Activated CD4-positive, alpha-beta T cell treated with anti-CD3 and anti-CD28 coated beads, Interleukin-2, amount 50 U/mL, for 16 hours (primary cell): ENCODE measurements at regions not wholly inside any gene's neighbourhood (a gene's known extent, or its start where the extent isn't known, plus 50 kb on each side); places are given as distances from the start of the nearest gene placed in this dataset.
"Not testable (repeated sequence)": the region's sequence is repeated elsewhere in the genome, so short reads cannot be mapped to it uniquely, and the experiment has no call there.

Experiments
- DNase-seq: peaks from one replicate; pipeline ENCODE4 v3.0.0-alpha.2; 2020

DNA sequence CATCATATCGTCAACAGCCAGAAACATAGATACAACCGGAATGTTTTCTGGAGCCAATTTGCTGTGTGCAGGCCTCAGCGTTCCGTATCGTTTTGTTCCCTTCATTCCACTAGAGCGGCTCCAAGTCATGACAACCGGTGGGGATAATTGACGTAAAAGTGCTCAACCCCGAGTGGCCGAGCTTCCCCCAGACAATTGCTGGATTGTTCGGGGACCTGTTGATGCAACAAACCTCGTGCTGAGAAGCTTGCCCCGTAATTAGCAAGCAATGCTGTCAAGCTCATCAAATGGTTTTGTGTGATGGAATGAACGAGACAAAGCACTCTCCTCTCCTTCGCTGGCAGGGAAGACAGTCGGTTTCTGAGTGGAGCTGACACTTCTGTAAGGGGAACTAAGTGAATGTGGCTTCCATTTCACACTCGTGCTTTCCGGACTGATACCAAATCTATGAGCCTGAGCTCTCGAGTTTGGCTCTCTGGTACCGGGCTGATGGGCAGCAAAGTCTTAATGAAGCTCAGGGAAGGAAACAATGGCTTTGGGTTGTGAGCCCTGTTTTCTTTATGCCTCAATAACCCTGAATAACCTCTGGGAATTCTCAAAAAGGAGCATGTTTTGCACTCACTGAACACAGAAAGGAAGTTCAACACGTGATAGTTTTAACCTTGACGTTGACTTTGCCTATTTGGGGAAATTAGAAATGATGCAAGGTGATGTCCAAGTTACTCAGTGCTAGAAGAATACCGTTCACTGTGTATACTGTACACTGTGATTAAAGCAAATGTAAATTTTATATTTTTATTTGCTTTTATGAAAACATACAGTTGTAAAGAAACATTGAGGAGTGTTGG is 220.5 kb downstream of the BAMBI start:
- DNase-seq = no peak

DNA sequence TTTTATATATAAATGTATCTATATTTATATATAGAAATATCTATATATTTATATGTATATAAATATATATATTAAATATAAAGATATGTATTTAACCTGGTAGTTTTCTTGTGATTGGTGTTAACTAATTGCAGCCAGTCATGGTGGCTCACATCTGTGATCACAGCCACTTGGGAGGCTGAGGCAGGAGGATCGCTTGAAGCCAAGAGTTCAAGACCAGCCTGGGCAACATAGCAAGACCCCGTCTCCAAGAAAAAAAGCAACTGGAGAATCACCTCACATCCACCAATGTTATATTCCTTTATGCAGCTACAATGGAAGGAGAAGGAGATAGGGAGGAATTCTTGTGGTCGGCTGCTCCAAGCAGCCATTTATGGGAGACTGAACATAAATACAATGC is 224.9 kb downstream of the BAMBI start:
- no peak for DNase-seq

DNA sequence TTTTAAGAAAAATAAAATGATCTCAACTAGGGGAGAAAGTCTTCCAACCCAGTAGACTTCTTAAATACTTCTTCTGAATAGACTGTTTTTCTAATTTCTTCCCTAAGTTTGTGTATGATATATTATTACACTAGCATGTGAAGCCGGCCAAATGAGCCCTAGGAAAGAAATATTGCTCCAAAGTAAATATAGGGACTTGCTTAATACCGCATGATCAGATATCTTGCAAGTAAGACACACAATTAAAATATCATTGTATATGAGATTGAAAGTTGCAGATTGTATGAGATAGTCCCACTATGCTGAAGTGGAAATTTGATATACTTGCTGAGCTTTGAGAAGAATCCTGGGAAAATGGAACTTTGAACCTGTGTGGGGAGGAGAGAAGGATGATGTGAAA is 225.7 kb downstream of the BAMBI start:
- no peak for DNase-seq

DNA sequence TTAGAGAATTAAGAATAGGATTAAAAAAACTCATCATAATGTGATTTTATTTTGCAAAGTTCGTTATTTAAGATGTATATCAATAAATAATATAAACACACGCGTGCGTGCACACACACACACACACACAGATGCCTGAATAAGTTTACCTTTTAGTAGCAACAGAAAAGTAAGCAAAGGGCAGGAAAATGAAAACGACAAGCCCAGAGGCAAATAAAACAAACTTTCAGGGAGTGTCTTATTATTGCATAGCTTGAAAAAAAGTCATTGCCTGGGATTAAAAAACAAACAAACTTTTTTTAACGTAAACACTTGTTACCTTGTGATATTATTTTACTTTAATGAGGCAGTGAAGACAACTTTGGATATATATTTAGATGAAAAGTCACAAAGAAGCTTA is 226.4 kb downstream of the BAMBI start:
- DNase-seq = no peak

DNA sequence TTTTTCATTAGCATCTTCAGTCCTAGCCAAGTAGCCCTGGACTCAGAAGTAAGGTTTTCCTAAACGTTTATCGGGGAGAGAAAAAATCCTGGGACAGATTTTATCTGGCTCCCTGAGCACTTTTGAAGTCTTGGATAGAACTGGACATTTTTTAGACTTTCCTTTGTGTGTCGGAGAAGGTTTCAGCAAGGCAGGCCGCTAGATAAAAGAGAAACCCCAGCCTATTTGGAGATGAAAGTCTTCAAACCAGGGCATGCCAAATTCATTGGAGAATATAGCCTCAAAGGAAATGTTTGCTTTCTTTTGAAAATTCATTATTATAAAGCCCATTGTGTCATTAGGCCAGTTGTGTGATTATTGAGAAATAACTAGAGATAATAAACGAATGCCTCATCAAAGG is 228.1 kb downstream of the BAMBI start:
- no peak for DNase-seq

DNA sequence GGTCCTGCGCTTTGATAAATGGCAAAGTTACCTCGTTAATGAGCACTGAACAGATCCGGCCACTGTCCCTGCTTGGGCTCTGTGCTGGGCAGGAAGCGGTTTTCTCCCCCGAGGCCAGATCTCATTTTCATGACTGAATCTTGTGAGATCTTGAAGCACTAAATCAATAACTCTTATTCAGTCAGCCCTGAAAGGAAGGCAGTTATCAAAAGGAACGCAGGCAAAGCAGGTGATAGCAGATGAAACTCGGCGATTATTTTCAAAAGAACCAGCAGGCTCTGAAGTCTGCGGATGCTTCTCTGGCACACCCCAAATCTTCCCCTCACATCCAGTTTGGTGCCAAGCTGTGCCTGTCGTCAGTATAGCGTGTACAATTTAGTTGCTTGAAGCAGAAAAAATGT is 228.7 kb downstream of the BAMBI start:
- DNase-seq = no peak

DNA sequence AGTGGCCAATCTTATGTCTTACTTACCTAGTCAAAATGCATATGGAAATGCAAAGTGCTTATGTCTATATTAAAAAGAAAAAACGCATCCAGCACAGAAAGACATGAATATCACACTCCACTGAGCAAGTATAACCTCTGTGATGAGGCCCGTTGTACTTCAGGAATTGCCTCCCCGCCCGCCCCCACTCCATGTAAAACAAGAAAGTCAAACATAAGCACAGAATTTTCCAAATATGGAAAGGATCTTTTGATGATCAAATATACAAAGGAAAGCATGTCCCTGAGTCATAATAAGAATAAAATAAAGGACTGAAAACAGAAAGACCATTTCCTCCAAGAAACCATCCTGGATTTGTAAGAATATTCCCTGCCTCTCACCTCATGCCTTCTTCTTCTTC is 229.1 kb downstream of the BAMBI start:
- DNase-seq = no peak

DNA sequence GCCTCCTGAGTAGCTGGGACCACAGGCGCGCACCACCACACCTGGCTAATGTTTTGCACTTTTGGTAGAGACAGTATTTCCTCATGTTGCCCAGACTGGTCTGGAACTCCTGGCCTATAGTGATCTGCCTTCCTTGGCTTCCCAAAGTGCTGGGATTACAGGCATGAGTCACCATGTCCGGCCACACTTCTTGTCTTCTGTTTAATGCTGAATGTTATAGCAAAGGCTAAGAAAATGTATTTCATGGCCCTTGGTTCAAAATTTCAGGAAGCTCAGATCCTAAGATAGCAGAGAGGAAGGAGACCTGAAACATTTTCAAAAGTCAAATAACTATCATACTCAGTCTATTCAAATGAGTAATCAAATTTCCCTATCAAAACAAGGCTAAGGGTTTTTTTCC is 229.6 kb downstream of the BAMBI start:
- no peak for DNase-seq

DNA sequence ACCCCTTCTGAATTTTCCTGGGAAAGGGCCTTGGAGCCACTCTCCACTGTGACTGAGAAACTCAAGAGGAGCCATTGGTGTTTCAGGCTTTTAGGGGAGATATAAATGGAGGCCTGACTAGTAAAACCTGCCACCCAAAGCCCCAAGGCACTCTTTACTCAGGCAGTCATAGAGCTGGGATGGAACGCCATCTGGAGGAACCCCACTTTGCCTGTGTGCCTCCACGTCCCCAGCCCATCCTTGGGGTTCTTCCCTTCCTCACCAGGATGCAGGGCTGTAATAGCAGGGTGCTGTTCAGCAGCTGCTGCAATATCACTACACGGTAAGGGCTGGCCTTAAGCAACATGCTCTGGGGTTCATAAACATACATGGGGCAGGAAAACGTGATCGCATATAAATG is 232.6 kb downstream of the BAMBI start:
- no peak for DNase-seq

DNA sequence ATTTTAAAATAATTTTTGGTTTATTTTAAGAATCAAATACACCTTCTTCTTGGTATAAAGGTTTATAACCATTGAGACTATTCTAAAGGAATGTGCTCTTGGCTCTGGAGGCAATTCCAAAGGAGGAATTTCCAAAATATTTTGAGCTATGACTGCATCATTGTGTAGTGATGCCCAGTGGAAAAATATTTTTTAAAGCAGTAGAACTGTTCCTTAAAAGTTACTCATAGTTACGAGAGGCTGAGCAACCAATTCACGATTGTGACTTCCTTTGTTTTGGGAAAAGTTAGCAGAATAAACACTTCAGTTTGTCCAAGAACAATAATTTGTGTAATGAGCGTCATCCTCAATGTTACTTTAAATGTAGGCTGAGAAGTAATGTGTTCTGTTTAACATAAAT is 233.6 kb downstream of the BAMBI start:
- no peak for DNase-seq

DNA sequence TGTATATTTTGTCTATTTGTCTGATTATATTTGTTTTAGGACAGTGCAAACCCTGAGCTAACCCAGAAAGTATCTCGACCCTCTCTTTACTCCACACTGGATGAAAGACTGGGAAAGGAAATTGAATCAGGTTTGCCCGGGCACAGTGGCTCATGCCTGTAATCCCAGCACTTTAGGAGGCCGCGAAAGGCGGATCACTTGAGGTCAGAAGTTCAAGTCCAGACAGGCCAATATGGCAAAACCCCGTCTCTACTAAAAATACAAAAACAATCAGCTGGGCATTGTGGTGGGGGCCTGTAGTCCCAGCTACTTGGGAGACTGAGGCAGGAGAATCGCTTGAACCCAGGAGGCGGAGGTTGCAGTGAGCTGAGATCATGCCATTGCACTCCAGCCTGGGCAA is 234.2 kb downstream of the BAMBI start:
- DNase-seq = not testable (repeated sequence)

DNA sequence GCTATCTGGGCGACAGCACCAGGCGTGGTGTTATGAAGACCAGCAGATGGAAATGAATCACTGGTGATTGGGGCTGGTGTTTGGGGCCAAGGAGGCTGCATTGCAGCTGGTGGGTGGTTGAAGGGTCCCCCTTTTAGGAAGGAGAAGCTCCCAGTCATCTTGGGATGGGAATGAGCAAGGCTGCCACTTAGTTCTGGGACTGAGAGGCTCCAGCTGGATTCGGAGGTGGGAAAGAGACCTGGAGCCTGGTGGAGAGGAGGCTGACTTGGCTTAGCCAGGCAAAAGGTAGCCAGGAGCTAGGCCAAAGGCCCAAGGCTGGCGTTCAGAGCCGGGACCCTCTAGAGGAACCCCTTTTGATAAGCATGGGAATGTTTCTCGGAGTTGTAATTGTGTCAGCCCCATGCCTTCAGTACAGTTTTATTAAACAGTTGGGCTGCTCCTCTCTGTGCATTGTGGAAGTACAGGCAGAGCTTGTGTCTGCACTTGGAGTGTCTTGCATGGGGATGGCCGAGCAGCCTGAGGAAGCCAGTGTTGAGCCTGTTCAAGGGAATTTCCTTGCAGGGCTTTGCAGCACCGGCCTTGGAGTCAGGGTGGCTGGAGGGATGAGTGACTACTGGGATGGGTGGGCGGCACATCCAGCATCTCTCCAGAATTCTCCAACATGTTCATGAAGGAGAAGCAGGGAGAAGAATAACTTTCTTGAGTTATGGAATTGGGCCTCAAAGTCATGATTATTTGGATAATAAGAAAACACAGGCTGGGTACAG is 234.9 kb downstream of the BAMBI start:
- no peak for DNase-seq

DNA sequence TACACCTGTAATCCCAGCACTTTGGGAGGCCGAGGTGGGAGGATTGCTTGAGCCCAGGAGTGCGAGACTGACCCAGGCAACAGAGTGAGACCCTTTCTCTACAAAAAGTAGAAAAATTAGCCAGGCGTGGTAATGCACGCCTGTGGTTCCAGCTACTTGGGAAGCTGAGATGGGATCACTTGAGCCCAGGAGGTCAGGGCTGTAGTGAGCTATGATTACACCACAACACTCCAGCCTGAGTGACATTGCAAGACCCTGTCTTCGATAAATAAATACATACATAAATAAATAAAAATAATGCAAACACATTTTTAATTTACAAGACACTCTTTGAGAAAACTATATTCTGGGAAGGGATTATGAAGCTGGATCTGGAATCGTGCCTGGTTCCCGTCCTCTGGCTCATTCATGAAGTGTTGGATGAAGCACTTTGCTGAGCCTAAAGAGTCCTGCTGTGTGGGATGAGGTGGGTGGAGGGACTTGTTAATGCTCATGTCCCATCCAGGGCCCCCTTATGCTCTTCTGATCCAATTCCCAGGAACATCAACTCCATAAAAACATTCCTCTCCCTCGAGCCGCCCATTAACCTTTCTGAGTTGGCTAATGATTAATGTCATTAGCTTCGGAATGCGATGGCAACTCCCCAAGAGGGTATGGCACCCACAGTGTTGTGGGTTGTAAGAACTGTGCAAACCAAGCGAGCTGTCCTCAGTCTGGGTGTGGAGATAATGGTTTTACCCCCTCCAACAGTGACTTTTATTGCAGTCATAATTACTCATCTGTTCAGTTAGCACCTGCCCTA is 236.3 kb downstream of the BAMBI start:
- DNase-seq = no peak

DNA sequence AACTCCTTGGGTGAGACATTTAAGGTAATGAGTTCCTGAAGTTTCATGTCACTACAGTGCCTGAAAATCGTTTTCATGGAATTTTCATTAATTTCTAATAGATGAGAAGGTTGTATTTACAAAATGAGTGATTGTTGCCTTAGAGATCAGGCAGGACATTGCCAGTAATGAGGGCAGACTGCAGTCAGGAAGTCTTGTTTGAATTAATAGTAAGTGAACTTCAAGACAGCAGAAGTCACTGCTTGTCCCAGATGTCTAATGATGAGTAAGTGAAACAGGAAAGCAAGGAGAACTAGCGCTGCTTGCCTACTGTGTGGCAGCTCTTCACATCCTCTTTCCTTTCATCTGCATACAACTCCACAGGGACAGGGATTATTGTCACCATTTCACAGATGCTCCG is 237.4 kb downstream of the BAMBI start:
- DNase-seq = no peak

DNA sequence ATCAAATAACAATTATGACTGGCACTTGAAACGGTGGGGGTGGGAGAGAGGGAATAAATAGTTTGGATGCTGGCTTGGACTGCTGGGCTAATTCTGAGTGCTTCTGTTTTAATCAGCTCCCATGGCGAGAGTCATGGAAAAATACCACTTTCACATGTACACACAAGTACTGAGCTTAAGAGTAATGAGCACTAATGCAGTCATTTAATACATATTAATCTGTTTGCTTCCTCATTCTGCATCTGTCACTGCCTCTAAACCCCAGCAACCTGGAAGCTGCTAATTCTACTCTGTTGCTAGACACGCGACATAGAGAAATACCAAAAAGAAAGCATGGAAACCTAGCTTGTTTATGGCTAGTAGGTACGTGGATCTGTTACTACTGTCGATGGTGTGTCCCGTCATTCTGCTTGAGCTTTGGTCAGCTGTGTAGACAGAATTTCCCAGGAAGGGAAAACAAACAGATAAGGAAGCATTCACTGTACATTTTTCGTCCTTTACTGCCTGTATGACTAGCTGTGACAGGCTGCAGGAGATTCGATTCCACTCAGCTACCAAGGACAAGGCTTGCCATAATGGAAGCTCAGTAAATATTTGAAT is 238.8 kb downstream of the BAMBI start:
- no peak for DNase-seq

DNA sequence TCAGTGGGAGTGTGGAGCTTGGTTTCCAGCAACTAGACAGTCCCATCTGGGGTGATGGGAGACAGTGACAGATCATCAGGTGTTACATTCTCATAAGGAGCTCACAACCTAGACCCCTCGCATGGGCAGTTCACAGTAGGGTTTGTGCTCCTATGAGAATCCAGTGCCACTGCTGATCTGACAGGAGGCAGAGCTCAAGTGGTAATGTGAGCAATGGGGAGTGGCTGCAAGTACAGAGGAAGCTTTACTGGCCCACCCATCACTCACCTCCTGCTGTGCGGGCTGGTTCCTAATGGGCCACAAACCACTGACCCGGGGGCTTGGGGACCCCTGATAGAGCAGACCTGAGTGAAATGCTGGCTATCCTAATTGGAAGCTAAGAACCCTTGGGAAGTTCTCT is 242.8 kb downstream of the BAMBI start:
- DNase-seq = no peak

DNA sequence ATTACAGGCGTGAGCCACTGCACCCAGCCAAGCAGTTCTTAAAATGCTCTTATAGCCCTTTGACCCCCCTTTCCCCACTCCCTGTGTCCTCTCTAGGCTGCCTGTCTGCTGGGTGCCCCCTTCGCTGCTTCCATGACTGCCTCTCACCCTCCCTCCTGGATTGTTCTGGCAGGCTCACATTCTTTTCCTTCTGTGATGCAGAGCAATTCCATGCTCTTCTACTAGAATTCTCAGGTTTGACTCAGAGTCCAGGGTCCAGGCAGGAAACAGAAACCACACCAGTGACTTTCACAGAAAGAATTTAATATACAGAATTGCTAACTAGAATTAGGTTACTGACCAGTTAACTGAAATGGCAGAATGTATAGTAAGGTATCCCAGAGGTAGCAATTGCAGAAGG is 244.8 kb downstream of the BAMBI start:
- DNase-seq = no peak

DNA sequence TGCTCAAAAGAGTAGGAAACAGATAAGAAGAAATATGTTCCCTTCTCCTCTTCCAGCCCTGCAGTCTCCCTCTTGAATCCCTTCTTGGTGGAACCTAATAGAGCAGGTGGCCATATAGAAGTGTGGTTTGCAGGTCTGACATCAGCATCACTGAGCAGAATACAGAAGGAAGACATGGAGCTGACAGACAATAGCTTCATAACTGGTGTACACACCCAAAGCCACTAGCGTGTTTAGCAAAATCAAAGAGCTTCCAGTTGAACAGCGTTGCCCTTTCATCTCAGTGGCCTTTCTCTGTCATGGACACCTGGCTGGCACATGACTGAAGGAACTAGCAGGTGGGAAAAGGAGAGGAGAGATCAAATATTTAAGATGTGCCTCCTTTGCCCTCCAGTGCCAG is 245.5 kb downstream of the BAMBI start:
- DNase-seq = no peak

DNA sequence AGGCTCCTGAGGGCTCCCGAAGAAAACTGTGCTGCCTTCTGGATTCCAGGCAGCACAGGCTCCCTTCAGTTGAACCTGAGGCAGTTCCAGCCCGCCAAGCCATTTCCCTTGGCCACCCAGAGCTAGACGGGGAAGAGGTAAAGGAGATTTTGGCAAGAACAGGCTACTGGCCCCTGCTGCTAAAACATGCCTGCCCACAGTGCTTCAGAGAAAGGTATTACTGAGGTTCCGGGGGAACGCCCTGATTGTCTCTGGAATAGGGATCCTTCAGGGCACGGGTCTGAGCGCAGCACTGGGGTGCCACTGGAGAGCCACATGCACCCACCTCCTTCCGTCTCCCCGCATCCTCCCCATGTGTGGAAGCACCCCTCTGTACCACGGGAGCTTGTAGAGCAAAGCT is 247.4 kb downstream of the BAMBI start:
- DNase-seq = no peak

DNA sequence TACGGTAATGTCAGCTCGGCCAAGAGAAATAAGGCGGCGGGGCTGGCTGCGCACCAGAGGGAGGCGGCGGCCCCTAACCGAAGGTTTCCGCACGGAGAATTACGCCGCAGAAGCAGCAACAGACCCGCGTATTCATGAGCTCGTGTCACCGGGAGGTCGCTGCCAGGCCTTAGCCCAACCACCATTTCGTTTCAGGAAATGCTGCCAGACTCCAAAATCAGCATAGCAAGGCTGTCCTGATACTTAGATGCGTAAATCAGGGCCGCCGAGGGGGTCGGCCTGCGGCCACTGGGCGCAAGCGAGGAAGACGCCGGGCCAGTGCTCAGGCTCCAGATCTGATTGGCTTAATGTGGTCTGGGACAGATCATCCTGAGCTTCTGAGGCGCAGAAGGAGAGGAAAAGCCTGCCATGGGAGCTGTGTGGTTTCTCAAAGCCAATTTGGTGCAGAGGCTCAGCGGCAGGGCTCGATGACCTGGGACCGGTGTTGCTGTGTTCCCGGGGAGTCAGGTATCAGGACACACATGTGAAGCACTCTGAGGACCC is 247.9 kb downstream of the BAMBI start:
- no peak for DNase-seq

DNA sequence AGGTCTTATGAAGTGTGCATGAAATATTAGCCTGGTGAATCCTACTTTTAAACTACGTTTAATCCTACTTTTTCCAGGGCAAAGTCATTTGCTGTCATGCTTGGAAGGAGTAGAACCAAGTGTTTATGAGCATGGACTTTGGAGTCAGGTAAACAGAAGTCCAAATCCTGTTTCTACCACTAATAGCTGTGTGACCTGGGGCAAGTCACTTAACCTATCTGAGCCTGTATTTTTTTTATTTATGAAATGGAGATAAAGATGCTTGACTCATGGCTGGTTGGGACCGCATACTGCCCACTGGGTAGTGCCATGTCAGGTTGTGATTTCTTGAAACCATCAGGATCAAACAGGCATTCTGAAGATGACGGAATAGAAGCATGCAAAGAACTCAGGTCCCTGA is 249.6 kb downstream of the BAMBI start:
- DNase-seq = no peak

DNA sequence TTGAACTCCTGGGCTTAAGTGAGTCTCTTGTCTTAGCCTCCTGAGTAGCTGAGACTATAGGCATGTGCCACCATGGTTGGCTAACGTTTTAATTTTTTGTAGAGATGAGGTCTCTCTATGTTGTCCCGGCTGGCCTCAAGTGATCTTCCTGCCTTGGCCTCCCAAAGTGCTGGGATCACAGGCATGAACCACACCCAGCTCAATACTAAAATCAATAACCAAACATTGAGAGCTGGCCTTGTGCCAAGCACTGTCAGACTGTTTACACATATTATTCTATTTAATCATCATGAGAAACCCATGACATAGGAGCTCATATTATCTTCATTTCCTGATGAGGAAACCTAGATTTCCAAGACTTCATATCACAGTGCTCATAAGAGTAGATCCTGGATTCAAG is 251.2 kb downstream of the BAMBI start:
- no peak for DNase-seq

DNA sequence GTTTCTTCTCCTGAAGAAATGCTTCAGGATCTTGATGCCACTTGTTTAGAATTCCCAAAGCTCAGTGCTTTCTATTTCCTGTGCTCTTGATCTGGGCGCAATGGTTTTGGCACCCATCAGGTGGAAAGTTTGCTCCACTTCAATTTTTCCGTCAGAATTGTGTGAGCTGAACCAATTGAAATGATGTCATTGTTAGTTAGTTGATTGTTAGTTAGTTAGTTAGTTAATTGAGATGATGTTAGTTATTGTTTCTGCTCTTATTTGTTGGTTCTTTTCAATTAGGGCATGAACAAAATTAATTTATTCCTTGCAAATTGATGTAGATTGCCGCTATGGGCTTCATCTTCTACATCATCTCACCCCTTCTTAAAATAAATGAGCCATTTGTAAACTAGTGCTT is 252.6 kb downstream of the BAMBI start:
- DNase-seq = no peak
